HG03378 (cell line): ENCODE measurements at regions not wholly inside any gene's neighbourhood (a gene's known extent, or its start where the extent isn't known, plus 50 kb on each side); places are given as distances from the start of the nearest gene placed in this dataset.

Source experiments
- ATAC-seq: cut with Tn5 transposase; IDR thresholded peaks from one replicate; pipeline ENCODE4 v1.9.1; 2021; ENCODE audit warnings: mild to moderate bottlenecking, moderate library complexity; ENCODE audit not compliant: unreplicated experiment

- no peak for ATAC-seq
Measured at GRCh38 chr1:184267747-184268146, 119.1 kb upstream of the C1orf21 start.

GRCh38 chr1:184270556-184270955, 116.3 kb upstream of the C1orf21 start:
- no peak for ATAC-seq

GRCh38 chr1:184272175-184272866, 114.5 kb upstream of the C1orf21 start:
- ATAC-seq: no peak

GRCh38 chr1:184276416-184276815, 110.4 kb upstream of the C1orf21 start:
- ATAC-seq: no peak

- ATAC-seq: no peak
Measured at GRCh38 chr1:184279911-184280458, 106.8 kb upstream of the C1orf21 start.

- ATAC-seq: no peak
Measured at GRCh38 chr1:184283999-184284398, 102.8 kb upstream of the C1orf21 start.

- ATAC-seq: no peak
Measured at GRCh38 chr1:184284900-184285299, 101.9 kb upstream of the C1orf21 start.

GRCh38 chr1:184285401-184286087, 101.3 kb upstream of the C1orf21 start:
- ATAC-seq: no peak

GRCh38 chr1:184287001-184287400, 99.8 kb upstream of the C1orf21 start:
- no peak for ATAC-seq

GRCh38 chr1:184289825-184290550, 96.8 kb upstream of the C1orf21 start:
- no peak for ATAC-seq

- ATAC-seq: no peak
Measured at GRCh38 chr1:184291701-184292100, 95.1 kb upstream of the C1orf21 start.

GRCh38 chr1:184292101-184292500, 94.7 kb upstream of the C1orf21 start:
- ATAC-seq: no peak

GRCh38 chr1:184294101-184294500, 92.7 kb upstream of the C1orf21 start:
- no peak for ATAC-seq

GRCh38 chr1:184296466-184297243, 90.2 kb upstream of the C1orf21 start:
- ATAC-seq: no peak

- no peak for ATAC-seq
Measured at GRCh38 chr1:184297244-184297750, 89.5 kb upstream of the C1orf21 start.

- no peak for ATAC-seq
Measured at GRCh38 chr1:184298440-184299405, 88.1 kb upstream of the C1orf21 start.

- ATAC-seq: no peak
Measured at GRCh38 chr1:184299406-184299790, 87.4 kb upstream of the C1orf21 start.

GRCh38 chr1:184299796-184300195, 87.0 kb upstream of the C1orf21 start:
- no peak for ATAC-seq

- ATAC-seq: no peak
Measured at GRCh38 chr1:184300446-184300845, 86.4 kb upstream of the C1orf21 start.

GRCh38 chr1:184301227-184301626, 85.6 kb upstream of the C1orf21 start:
- no peak for ATAC-seq
